OCI-LY1 (cell line): ENCODE measurements at regions not wholly inside any gene's neighbourhood (a gene's known extent, or its start where the extent isn't known, plus 50 kb on each side); places are given as distances from the start of the nearest gene placed in this dataset.

Experiments used
- H2AFZ ChIP-seq: fragments of 200-600 bp; sonication (generic), shearing (Covaris generic); 2 replicates; pipeline ENCODE4 v1.6.0; 2014; ENCODE audit warnings: antibody characterized with exemption, mild to moderate bottlenecking, low read length
- H3F3A ChIP-seq: fragments of 200-600 bp; sonication (generic), shearing (Covaris generic); 2 replicates; pipeline ENCODE4 v1.6.0; 2014; ENCODE audit warnings: mild to moderate bottlenecking, antibody characterized with exemption, low read length, moderate library complexity; ENCODE audit not compliant: insufficient read depth
- H3K27ac ChIP-seq: fragments of 200-600 bp; sonication (generic); 2 replicates; pipeline ENCODE4 v1.5.1; 2014; ENCODE audit warnings: low read length, mixed run types, mild to moderate bottlenecking, low read depth; ENCODE audit not compliant: poor library complexity, severe bottlenecking
- H3K27me3 ChIP-seq: fragments of 200-600 bp; sonication (generic); 2 replicates; pipeline ENCODE4 v1.6.0; 2014; ENCODE audit warnings: antibody characterized with exemption, mild to moderate bottlenecking, low read length, moderate library complexity; ENCODE audit not compliant: insufficient read depth
- H3K36me3 ChIP-seq: fragments of 200-600 bp; sonication (generic); 2 replicates; pipeline ENCODE4 v1.6.1; 2014; ENCODE audit warnings: mild to moderate bottlenecking, antibody characterized with exemption, low read length, moderate library complexity, mixed read lengths; ENCODE audit not compliant: insufficient read depth
- H3K4me1 ChIP-seq: fragments of 200-600 bp; sonication (generic); 2 replicates; pipeline ENCODE4 v1.5.1; 2014; ENCODE audit warnings: mild to moderate bottlenecking, low read length, moderate library complexity; ENCODE audit not compliant: insufficient read depth, severe bottlenecking
- H3K4me2 ChIP-seq: fragments of 200-600 bp; sonication (generic), shearing (Covaris generic); 2 replicates; pipeline ENCODE4 v1.6.1; 2014; ENCODE audit warnings: low read length
- H3K4me3 ChIP-seq: fragments of 200-600 bp; sonication (generic); 2 replicates; pipeline ENCODE4 v1.5.1; 2014; ENCODE audit warnings: low read length, low read depth, mild to moderate bottlenecking, mixed read lengths; ENCODE audit not compliant: poor library complexity, severe bottlenecking
- H3K79me2 ChIP-seq: fragments of 200-600 bp; shearing (Covaris generic); 2 replicates; pipeline ENCODE4 v1.6.1; 2016; ENCODE audit warnings: mixed run types, low read length, mixed read lengths; ENCODE audit not compliant: insufficient read depth
- H3K9ac ChIP-seq: fragments of 200-600 bp; sonication (generic), shearing (Covaris generic); 2 replicates; pipeline ENCODE4 v1.6.1; 2014; ENCODE audit warnings: mild to moderate bottlenecking, low read length, mixed read lengths
- H3K9me2 ChIP-seq: fragments of 200-600 bp; sonication (generic), shearing (Covaris generic); 2 replicates; pipeline ENCODE4 v1.6.1; 2014; ENCODE audit warnings: low read depth, mild to moderate bottlenecking, low read length, mixed read lengths
- H3K9me3 ChIP-seq: fragments of 200-600 bp; shearing (Covaris generic); 2 replicates; pipeline ENCODE4 v1.6.1; 2014; ENCODE audit warnings: low read length, mixed read lengths
- H4K20me1 ChIP-seq: fragments of 200-600 bp; sonication (generic), shearing (Covaris generic); 2 replicates; pipeline ENCODE4 v1.6.0; 2016; ENCODE audit warnings: mild to moderate bottlenecking, low read length; ENCODE audit not compliant: insufficient read depth
- EZH2 ChIP-seq: fragments of 200-600 bp; sonication (generic), shearing (Covaris generic); IDR thresholded peaks from 2 replicates; pipeline ENCODE4 v1.8.0; 2017; ENCODE audit warnings: borderline replicate concordance, mixed run types, mild to moderate bottlenecking, antibody characterized with exemption, low read length, moderate library complexity, mixed read lengths
- TF ChIP-seq, protein P1 (sequence below): fragments of 200-600 bp; sonication (generic), shearing (Covaris generic); IDR thresholded peaks from 2 replicates; pipeline ENCODE4 v1.5.1; 2017; ENCODE audit warnings: mild to moderate bottlenecking, antibody characterized with exemption, low read length, moderate library complexity, mixed read lengths

- Histone ChIP-seq H3K4me1 (no peaks in the 10 kb centered on the region), H3K79me2 (no peaks in the 10 kb centered on the region), H2AFZ (no peak overlapping the region), H3K36me3 (no peaks in the 10 kb centered on the region), H3K4me2 (no peak overlapping the region), H3K27ac (no peak overlapping the region), H3F3A (no peaks in the 10 kb centered on the region), H4K20me1 (no peaks in the 10 kb centered on the region), H3K9ac (no peak overlapping the region), H3K9me2 (no peaks in the 10 kb centered on the region), H3K27me3 (peaks cover 23% of the 10 kb centered on the region; the same call in 1 of the 2 replicates), H3K4me3 (no peak overlapping the region), H3K9me3 (no peaks in the 10 kb centered on the region)
- TF ChIP-seq, protein P1, sequence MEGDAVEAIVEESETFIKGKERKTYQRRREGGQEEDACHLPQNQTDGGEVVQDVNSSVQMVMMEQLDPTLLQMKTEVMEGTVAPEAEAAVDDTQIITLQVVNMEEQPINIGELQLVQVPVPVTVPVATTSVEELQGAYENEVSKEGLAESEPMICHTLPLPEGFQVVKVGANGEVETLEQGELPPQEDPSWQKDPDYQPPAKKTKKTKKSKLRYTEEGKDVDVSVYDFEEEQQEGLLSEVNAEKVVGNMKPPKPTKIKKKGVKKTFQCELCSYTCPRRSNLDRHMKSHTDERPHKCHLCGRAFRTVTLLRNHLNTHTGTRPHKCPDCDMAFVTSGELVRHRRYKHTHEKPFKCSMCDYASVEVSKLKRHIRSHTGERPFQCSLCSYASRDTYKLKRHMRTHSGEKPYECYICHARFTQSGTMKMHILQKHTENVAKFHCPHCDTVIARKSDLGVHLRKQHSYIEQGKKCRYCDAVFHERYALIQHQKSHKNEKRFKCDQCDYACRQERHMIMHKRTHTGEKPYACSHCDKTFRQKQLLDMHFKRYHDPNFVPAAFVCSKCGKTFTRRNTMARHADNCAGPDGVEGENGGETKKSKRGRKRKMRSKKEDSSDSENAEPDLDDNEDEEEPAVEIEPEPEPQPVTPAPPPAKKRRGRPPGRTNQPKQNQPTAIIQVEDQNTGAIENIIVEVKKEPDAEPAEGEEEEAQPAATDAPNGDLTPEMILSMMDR = no peak
- no peak for TF ChIP-seq EZH2
Observed at GRCh38 chr16:86380030-86380429, 130.3 kb upstream of the FOXF1 start.

DNA sequence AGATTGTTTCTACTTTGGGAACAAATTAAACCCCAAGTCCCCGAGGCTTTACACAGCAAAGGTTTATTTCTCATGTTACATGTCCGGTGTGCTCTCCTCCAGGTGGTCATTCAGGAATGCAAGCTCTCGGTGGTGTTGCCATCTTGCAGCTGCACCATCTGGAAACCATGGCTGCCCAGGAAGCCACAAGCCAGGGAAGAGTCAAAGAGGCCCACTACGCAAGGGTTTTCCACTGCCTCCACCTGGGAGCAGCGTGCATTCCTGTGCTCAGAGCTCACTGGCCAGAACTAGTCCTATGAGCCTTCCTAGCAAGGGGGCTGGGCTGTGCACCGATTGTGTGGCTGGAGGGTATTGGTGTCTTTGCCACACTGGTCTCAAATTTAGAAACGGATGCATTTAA lies 128.8 kb upstream of the FOXF1 start:
- Histone ChIP-seq H3K9ac (no peak overlapping the region), H3K9me2 (no peaks in the 10 kb centered on the region), H4K20me1 (no peaks in the 10 kb centered on the region), H3K79me2 (no peaks in the 10 kb centered on the region), H3K27ac (no peak overlapping the region), H3K4me1 (no peaks in the 10 kb centered on the region), H3K27me3 (peaks cover 19% of the 10 kb centered on the region; the same call in 1 of the 2 replicates), H3K4me2 (no peak overlapping the region), H3K9me3 (no peaks in the 10 kb centered on the region), H3K4me3 (no peak overlapping the region), H2AFZ (no peak overlapping the region), H3F3A (no peaks in the 10 kb centered on the region), H3K36me3 (no peaks in the 10 kb centered on the region)
- TF ChIP-seq, protein P1 = no peak
- no peak for TF ChIP-seq EZH2

- TF ChIP-seq EZH2 = no peak
- TF ChIP-seq, protein P1 = no peak
- no peak overlapping the region for H3K9ac ChIP-seq
- H3F3A ChIP-seq = no peaks in the 10 kb centered on the region
- no peaks in the 10 kb centered on the region for H3K9me3 ChIP-seq
- no peak overlapping the region for H2AFZ ChIP-seq
- peaks cover 19% of the 10 kb centered on the region; the same call in 1 of the 2 replicates for H3K27me3 ChIP-seq
- no peak overlapping the region for H3K27ac ChIP-seq
- H4K20me1 ChIP-seq = no peaks in the 10 kb centered on the region
- no peaks in the 10 kb centered on the region for H3K79me2 ChIP-seq
- H3K4me2 ChIP-seq = no peak overlapping the region
- no peaks in the 10 kb centered on the region for H3K4me1 ChIP-seq
- H3K9me2 ChIP-seq = no peaks in the 10 kb centered on the region
- no peak overlapping the region for H3K4me3 ChIP-seq
- no peaks in the 10 kb centered on the region for H3K36me3 ChIP-seq
Observed at GRCh38 chr16:86382067-86382773, 128.1 kb upstream of the FOXF1 start.
